ENCODE measurements at regions not wholly inside any gene's neighbourhood (a gene's known extent, or its start where the extent isn't known, plus 50 kb on each side); places are given as distances from the start of the nearest gene placed in this dataset.
"Not testable (repeated sequence)": the region's sequence is repeated elsewhere in the genome, so short reads cannot be mapped to it uniquely, and the experiment has no call there.

DNA sequence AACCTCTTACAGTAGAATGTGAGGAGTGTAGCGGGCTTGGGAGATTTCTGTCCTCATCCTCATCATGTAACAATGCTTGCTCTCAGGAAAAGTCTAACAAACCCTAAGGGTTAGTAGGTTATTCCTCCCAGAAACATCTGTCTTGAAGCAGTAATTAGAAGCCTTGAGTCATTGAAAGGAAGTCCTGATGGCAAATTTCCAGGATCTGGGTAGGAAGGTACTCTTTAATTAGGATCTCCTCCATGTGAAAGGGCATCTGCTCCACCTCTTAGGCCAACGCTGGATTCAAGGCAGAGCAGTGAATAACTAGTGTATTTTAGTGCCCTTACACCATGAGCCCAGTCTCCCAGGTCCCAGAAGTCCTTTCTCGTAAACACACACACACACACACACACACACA, 106.6 kb upstream of the BARHL2 start:
- DNase-seq, result no peak

DNA sequence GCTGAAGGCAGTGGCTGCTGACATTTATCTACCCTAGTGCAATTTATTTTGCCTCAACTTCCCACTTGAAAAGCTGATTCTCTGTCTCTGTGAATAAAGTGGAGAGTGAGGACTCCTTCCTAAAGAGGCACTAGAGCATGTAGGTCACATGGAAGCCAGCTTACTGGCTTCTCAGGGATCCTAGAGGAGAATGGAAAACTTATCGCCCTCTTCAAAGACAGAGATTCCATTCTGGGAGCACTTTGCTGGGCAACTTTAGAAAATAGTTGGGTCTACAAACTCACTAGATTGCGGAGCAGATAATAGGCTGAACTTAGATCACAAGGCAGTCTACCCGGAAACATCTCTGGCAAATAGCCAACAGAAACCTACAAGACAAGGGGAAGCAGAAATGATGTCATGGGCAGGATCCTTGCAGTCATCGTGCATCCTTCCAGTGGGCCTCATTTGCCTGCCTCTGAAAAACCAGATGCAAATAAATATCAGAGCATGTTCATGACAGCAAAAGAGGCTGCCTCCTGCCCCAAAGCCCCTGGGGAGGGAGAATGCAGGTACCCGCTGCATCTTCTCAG, 104.8 kb upstream of the BARHL2 start:
- no peak for DNase-seq

DNA sequence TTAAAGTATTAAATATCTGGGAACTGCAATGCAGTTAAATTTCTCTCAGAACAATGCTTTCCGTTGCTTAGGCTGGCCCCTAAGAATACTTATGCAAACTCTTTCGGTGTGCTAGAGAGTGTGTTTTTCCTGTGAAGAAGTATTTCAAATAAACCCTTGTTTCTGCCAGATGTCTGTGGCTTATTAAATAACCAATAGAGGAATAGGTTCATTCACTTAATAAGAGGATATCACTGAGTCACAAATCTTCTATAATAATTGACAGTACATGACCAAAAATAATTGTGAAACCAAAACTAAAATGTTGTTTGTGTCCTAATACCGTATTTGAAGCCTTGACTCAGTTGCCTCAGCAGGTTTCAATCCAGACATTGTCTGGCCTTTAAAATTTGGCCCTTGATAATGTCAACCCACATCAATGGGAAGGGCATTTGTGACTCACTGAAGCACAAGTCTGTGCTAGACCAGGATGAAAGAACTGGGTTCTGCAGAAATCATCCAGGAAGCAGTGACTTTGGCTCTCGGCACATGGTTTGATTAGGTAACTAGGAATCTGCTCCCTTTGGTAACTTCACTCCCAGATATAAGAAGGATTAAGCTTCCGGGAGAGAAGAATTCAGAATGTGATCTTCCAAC, 104.2 kb upstream of the BARHL2 start:
- DNase-seq, result no peak

DNA sequence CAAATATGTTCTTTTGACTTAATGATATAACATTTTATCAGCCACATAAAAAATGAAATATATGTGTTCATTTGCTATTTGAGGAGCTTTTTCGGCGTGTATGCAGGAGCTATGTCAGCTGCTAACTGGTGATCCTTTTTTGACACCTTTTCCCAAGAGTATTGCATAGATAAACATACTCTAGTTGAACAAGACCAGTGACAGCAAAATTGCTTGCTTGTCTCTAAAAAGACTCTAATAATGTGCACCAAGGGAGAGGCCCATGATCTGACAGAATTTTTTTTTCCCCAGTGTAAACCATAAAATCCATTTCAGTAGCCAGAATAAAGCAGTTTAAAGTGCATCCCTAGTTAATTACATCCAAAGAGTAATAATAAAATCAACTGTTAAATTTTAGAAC, 103.6 kb upstream of the BARHL2 start:
- no peak for DNase-seq

DNA sequence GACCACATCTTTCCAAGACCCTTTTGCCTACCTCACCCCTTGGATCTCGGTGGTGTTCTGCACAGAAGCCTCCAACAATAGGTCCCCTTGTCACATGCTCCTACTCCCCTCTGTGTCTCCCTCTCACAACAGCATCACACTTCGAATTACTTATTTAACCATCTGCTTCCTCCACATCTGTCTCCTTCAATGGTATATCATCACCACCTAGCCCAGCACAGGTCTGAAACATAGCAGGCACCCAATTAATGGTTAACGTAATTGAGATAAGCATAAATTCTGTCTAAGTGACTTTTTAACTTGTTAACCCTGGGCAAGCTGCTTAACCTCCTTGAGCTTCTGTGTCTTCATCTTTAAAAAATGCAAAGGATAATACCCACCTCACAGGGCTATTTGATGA, 100.3 kb upstream of the BARHL2 start:
- no peak for DNase-seq

DNA sequence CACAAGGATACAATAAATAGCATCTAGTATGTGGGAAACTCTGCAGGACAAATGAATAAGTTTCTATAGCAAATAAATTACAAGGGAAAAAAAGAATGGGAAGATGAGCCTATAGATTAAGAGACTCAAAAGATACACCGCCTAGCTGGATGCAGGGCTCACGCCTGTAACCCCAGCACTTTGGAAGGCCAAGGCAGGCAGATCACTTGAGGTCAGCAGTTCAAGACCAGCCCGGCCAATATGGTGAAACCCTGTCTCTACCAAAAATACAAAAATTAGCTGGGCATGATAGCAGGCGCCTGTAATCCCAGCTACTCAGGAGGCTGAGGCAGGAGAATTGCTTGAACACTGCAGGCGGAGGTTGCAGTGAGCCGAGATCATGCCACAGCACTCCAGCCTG, 95.1 kb upstream of the BARHL2 start:
- not testable (repeated sequence) for DNase-seq

DNA sequence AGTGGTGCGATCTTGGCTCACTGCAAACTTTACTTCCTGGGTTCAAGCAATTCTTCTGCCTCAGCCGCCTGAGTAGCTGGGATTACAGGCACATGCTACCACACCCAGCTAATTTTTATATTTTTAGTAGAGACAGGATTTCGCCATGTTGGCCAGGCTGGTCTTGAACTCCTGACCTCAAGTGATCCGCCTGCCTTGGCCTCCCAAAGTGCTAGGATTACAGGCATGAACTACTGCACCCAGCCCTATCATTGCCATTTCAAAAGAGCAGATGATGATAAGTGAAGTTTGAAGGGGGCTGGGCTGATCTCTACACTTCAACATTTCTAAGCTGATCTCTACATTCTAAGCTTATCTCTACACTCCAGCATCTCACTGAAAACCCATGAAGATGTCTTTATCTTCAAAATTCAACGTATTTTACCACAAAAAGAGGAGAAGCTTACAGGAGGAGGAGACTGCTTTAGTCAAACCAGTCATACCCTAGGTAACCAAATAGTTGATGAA, 94.4 kb upstream of the BARHL2 start:
- DNase-seq, result not testable (repeated sequence)

DNA sequence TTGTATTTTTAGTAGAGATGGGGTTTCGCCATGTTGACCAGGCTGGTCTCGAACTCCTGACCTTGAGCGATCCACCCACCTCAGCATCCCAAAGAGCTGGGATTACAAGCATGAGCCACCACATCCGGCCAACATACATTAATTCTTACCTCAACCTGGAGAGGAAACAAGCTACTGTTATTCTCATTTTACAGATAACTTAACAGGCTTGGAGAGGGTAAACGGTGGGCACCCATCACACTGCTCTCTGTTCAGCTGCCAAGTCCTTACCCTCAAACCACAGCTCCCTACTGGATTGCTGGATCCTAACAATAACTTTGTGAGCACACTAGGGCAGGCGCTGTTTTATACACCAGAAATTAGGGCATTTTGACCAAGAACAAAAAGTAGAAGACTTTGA, 93.6 kb upstream of the BARHL2 start:
- DNase-seq, result no peak

DNA sequence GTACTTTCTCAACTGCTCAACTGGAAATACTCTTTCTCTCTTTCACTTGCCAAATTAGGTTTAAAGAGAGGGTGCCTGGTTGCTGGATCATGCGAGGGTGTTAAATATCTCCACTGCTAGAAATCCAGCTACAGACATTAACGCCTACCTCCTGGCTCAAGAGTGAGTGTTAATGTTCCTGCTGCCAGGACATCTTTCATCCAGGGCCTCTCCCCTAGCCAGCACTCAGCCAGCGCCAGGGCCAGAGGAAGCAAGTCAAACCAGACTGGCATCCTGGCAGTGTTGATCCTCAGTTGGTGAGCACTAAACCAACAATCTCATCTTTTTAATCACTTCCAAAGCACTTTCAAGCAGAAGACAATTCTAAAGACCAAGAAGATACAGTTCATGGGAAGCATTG, 92.9 kb upstream of the BARHL2 start:
- no peak for DNase-seq

DNA sequence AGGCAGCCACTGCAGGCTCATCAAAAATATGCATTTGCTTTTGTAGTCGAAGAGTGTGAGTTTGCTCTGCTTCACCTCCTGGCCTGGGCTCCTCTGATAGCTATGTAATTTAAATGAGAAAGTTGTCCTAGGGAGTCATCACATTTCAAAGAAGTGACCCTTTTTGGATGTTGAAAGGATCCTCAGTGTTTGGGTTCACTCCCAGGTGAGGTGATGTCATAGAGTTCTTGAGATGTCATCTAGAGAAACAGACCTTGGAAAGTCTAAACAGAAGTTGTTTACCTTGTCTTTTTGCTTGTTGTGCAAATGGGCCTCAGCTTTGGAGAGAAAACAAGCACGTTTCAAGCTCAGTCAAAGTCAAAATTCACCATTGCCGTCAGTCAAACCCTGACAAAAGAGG, 92.0 kb upstream of the BARHL2 start:
- DNase-seq, result no peak

DNA sequence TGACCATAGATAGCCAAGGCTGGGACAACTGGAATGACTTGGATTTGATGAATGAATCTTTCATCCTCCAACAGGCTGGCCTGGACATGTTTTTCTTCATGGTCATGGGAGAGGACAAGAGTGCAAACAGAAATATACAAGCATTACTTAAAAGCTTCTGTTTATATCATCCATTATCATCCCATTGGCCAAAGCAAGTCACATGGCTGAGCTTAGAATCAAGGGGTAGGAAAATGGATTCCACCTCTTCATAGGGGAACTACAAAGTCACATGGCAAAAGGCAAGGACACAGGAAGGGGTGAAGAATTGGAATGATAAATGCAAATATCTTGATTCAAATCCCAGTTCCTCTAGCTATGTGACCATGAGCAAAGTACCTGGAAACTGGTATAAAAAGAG, 90.2 kb upstream of the BARHL2 start:
- DNase-seq, result no peak

DNA sequence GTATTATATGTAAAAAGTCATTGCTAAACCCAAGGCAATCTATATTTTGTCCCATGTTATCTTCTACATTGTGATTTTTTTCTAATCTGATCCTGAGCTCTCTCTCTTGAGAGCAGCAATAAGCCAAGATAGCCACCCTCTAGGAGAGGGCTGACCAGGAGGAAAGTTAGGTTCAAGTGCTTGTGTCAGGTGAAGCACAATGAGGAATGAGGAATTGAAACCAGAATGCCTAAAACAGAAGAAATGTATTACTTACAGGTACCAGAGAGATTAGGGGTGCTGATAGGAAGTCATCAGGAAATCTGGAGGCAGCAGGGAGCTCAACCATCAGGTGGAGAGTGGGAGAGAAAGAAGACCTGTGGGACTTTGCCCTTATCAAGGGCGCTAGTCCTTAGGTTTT, 85.5 kb upstream of the BARHL2 start:
- DNase-seq, result no peak

DNA sequence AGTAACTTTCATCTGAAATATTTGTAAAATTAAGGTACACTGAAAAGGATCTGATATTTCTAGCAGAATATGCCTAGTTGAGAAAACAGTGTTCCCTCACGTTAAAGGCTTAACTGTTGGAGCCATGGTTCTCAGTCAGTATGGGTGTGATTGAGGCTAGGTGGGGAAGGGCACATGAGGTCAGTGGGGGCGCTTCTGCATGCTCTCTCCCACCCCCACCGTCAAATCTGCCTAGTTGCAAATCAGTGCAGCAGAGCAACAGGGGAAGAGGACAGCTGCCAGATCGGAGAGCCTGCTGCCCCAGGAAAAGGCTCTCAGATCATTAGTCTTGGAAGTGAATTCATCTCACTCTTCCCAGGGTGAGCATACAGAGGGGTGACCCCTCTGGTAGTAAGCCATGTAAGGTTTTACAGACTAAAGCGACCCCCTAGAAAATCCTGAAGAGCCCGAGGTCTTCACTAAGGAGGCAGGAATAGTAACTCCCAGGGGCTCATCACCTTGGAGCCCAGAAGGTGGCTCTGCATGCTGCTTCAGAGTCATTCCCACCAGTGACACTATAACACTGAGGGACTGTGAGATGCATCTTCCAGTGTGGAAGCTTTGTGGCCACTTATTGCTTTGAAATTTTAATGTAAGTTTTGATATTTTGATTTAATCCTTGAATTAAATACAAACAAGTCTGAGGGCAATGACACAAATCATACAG, 83.1 kb upstream of the BARHL2 start:
- DNase-seq, result no peak

DNA sequence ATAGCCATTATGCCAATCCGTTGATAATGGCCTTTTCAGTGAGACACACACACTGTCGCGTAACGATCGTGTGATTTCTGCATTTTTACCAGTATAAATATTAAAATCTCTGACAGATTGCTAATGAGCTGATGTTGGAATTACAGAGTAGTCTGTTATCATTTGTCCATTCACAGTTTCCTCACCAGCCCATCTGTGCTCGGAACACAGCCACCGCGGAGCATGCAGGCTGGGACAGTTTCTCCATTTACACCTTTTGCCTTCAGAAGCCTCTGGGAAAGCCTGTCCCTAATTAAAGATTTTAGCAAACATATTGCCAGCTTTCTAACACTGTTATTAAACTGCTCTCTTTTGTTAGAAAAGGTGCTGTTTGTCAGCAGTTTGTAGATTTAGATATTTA, 82.2 kb upstream of the BARHL2 start:
- DNase-seq, result no peak

DNA sequence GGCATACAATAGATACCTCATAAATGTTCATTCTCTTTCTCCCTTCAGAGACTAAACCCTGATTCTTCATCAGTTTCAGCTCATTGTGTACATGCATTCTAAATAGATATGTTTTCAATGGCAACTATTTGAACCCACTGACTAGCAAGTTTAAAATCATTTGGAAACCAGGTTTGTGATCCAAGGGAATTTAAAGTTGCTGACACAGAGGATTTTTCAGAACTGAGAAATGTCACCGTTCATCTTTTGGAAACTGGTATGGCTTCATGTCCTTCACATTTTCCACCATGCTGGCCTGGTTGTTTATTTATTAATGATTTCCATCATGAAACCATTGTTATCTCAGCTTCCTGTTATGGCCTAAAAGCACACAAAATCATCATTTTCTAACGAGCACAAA, 81.8 kb upstream of the BARHL2 start:
- DNase-seq, result no peak

DNA sequence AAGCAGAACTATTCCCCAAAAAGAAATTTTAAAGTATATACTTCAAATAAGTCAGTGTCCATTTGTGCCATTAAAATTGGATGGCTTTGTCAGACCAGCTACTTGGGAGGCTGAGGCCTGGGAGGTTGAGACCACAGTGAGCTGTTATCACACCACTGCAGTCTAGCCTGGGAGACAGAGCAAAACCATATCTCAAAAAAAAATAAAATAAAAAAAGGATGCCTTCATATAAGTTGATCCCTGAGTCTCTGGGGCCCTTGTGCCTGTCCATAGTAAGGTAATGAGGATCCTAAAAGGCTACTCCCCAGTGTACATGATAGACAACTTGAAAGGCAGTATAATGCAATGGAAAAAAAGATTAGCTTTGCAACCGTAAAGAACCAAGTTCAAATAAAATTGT, 81.2 kb upstream of the BARHL2 start:
- no peak for DNase-seq

DNA sequence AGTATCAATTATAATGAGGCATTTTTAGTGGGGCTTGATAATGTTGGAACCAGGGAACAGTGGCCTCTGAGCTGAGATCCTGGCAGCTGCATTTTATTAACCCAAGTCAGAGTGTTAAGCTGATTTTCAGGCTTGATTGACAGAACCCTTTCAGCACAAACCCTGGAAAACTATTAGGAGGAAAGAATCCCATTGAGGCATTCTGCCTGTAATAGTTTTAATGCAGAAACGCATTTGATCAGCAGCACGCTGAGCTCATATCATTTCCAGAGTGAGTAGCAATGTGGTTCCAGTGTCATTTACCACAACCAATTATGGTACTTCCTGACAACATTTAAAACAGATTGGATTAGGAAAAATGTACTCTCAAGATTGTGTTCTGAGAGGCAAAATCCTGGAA, 78.3 kb upstream of the BARHL2 start:
- DNase-seq, result no peak

DNA sequence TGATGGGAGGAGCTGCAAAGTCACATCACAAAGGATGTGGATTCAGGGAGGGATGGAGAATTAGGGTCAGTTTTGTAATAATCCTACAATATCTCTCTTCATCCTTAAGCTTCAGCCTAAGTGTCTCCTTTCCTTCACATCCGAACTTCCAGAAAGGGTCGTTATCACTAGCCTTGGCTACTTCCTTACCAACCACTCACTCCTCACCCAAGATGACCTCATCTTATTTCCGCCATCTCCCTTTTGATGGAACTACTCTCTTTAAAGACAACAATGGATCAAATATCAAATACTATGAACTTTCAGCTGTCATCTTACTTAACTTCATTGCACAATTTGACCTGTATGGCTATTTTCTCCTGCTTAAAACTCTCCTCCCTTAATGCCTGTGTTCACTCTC, 69.6 kb upstream of the BARHL2 start:
- no peak for DNase-seq

DNA sequence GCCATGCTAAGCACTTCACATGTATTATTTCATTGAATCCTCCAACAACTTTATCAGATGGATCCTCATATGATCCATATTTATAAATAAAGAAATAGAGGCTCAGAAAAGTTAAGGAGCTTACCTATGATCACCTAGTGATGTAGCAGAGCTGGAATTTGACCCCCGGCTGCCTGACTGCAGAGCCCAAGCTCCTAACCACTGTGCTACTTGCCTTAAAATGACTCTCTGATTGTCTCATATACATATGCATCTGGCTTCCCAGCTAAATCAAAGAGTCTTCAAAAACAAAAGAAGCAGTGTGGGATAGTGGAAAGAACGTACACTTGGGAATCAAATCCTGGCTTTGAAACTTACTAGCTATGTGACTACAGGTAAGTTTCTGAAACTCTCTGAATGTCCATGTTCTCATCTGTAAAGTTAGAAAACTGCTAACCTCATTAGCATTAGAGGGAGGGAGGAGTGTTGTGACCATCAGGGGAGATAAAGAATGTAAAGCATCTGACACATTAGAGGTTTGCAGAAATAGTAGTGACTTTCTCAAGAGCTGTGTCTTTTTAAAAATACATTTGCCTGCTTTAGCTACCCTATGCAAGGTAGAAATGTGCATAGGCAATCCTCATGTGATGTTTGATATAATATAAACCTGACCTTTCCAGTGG, 67.2 kb upstream of the BARHL2 start:
- no peak for DNase-seq

DNA sequence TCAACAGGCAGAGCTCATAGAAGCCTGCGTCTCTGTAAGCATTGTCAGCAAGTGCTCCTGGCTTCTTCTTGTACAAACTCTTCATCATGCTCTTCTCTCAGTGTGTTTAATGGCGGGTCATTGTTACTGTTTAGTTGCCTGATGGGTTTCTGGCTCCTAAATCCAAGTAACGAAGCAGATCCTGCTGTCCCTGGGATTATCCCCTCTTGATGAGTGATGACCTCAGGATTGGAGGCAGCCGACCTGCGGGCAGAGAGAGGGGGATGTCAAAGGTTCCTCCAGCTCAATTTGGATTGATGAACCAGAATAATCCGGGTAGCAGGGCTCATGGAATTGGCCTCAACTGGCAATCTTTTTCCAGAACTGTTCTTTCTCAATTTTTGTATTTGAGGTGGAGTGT, 66.1 kb upstream of the BARHL2 start:
- no peak for DNase-seq

DNA sequence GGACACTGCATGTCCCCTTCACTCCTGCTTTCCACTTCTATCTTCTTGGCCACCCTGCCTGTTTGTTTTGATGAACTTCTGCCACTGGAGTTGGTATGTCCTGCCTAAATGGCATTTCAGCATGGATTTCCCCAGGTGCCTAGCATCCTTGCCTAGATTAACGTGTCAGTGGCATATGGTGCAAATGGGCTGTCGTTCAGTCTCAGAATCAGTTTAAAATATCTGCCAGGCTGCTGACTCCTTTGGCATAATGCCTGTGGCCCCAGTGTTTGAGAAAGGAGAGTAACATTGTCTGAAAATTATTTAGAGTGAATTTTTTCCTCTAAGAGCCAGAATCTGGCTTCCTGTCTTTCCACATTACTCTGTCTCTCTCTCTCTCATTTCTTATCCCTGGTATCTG, 64.9 kb upstream of the BARHL2 start:
- DNase-seq, result no peak

DNA sequence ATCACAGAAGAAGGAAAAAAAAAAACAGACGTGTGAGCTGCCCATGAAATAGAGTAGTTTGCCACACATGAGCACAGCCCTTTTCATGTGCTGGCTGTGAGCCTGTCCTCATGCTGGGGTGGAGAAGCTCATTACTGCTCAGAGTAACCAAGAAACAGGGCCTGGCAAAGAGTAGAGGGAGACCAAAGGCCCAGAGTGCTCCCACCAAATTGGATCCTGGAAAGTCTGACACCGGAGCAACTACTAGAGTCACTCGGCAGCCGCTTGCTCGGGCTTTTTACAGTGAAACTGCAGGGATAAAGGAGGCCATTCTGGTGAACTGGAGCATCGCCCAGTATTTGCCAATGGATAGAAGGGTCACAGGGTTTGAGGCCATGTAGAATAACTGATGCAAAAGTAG, 64.4 kb upstream of the BARHL2 start:
- DNase-seq, result no peak

DNA sequence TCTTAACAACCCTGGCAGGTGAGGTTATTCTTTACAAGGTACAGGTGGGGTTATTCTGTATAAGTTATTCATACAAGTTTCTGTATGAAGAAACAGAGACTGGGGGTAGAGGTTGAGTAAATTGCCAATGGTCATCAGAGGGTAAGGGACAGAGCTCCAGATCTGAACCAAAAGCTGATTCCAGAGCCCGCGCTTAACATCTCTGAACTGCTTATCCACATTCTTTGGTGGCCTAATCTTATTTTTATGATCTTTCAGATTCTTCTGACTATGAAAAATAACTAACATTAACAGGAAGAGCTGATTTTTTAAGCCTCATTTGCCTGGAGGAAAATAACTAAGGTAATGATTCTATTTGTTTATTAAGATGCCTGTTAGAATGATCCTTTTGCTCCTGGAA, 63.9 kb upstream of the BARHL2 start:
- no peak for DNase-seq

DNA sequence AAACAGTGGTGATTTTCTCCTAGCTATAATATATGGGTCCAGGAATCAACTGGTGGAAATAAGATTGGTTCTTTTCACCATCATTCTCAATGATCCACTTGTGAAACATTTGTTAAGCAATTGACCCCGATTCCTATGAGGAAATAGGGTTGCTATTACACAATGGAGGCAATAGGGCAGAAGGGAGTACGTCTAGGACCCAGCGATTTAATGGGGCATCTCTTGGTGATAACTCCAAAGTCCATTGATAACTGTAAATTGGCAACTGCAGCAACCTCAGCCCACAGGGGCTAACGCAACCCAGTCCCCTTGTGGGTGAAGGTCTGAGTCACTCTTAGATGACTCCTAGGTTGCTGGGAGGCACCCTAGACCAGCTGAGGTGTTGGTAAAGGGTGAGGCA, 62.5 kb upstream of the BARHL2 start:
- DNase-seq, result no peak

Measured in stimulated activated CD4-positive, alpha-beta T cell treated with anti-CD3 and anti-CD28 coated beads, Interleukin-2, amount 100 ng/mL, for 48 hours (primary cell).